ENCODE measurements at regions not wholly inside any gene's neighbourhood (a gene's known extent, or its start where the extent isn't known, plus 50 kb on each side); places are given as distances from the start of the nearest gene placed in this dataset.

- TF ChIP-seq IRF9 (tag; IDR thresholded peaks at IDR 0.05) (no peak), CREB3 (tag; conservative IDR thresholded peaks at IDR 0.05; ENCODE audit: low read depth) (no peak), RB1 (IDR thresholded peaks at IDR 0.05; ENCODE audit: low read depth) (no peak), SRF (CRISPR knock-in tag; IDR thresholded peaks at IDR 0.05) (no peak), SRSF9 (IDR thresholded peaks at IDR 0.05; ENCODE audit: borderline replicate concordance, low read depth, low read length) (no peak), HCFC1 (IDR thresholded peaks at IDR 0.05; ENCODE audit: low read depth, low read length) (no peak), HDAC6 (IDR thresholded peaks at IDR 0.05; ENCODE audit: low read depth, low read length) (no peak), ZNF512 (tag; IDR thresholded peaks at IDR 0.05) (no peak), NR1H2 (CRISPR knock-in tag; IDR thresholded peaks at IDR 0.05) (no peak), CREBBP (IDR thresholded peaks at IDR 0.05; ENCODE audit: low read depth, low read length) (no peak), HINFP (tag; conservative IDR thresholded peaks at IDR 0.05; ENCODE audit: low read depth) (no peak), NUFIP1 (IDR thresholded peaks at IDR 0.05; ENCODE audit: partially characterized antibody) (peak; percentile 10), ASH1L (IDR thresholded peaks at IDR 0.05; ENCODE audit: borderline replicate concordance, low read depth, partially characterized antibody) (no peak), GABPA (tag; conservative IDR thresholded peaks at IDR 0.05; ENCODE audit: low read depth) (no peak)
Observed at GRCh38 chr6:44044154-44044539, 83.1 kb downstream of the MRPL14 start (continued).

All from K562 (cell line).